ENCODE measurements at regions not wholly inside any gene's neighbourhood (a gene's known extent, or its start where the extent isn't known, plus 50 kb on each side); places are given as distances from the start of the nearest gene placed in this dataset.
A peak's percentile ranks its signal among the peaks of the same experiment; 100 is the strongest.
"Not testable (repeated sequence)": the region's sequence is repeated elsewhere in the genome, so short reads cannot be mapped to it uniquely, and the experiment has no call there.

GRCh38 chr5:142244440-142244839 lies 80.4 kb downstream of the SPRY4 start:
- H3K36me3 Mint-ChIP-seq: no peaks in the 10 kb centered on the region
- no peak overlapping the region for H3K27ac Mint-ChIP-seq
- H3K36me3 ChIP-seq (ENCODE audit: control insufficient read depth, insufficient read depth, low read length): no peaks in the 10 kb centered on the region
- peaks cover 3% of the 10 kb centered on the region for H3K27me3 ChIP-seq (ENCODE audit: control insufficient read depth, insufficient read depth, low read length)
- H3K9me3 Mint-ChIP-seq: peaks cover 0 to 5% (median 0%) of the 10 kb centered on the region in 7 donors
- H3K9me3 ChIP-seq (ENCODE audit: control insufficient read depth in 2 of 2, low read length in 2 of 2): no peaks in the 10 kb centered on the region
- DNase-seq (no peak), ATAC-seq (ENCODE audit: low read depth in 2 of 2) (no peak)
- no peak overlapping the region for H3K27ac ChIP-seq (ENCODE audit: insufficient read depth, low read length, poor library complexity, severe bottlenecking)
- H3K4me1 Mint-ChIP-seq: no peaks in the 10 kb centered on the region
- peaks cover 9% of the 10 kb centered on the region for H3K27me3 Mint-ChIP-seq
- no peak overlapping the region for H3K4me3 Mint-ChIP-seq
- H3K4me3 ChIP-seq (ENCODE audit: low read depth, low read length): no peak overlapping the region
- no peaks in the 10 kb centered on the region for H3K4me1 ChIP-seq (ENCODE audit: control insufficient read depth, insufficient read depth, low read length, poor library complexity, severe bottlenecking)

GRCh38 chr5:142242272-142242671 lies 82.5 kb downstream of the SPRY4 start:
- DNase-seq (no peak), ATAC-seq (ENCODE audit: low read depth in 2 of 2) (no peak)
- Histone ChIP-seq H3K36me3 (ENCODE audit: control insufficient read depth, insufficient read depth, low read length) (no peaks in the 10 kb centered on the region), H3K27ac (ENCODE audit: insufficient read depth, low read length, poor library complexity, severe bottlenecking) (no peak overlapping the region), H3K27me3 (ENCODE audit: control insufficient read depth, insufficient read depth, low read length) (peaks cover 3% of the 10 kb centered on the region), H3K4me3 (ENCODE audit: low read depth, low read length) (no peak overlapping the region), H3K9me3 (ENCODE audit: control insufficient read depth in 2 of 2, low read length in 2 of 2) (no peaks in the 10 kb centered on the region), H3K4me1 (ENCODE audit: control insufficient read depth, insufficient read depth, low read length, poor library complexity, severe bottlenecking) (no peaks in the 10 kb centered on the region)
- no peak overlapping the region for H3K4me3 Mint-ChIP-seq
- H3K4me1 Mint-ChIP-seq: no peaks in the 10 kb centered on the region
- H3K27me3 Mint-ChIP-seq: peaks cover 8% of the 10 kb centered on the region
- no peaks in the 10 kb centered on the region for H3K36me3 Mint-ChIP-seq
- no peak overlapping the region for H3K27ac Mint-ChIP-seq
- H3K9me3 Mint-ChIP-seq: peaks cover 0 to 5% (median 0%) of the 10 kb centered on the region in 7 donors

GRCh38 chr5:142239394-142240159 lies 85.2 kb downstream of the SPRY4 start:
- no peak for ATAC-seq (ENCODE audit: low read depth in 2 of 2)
- no peaks in the 10 kb centered on the region for H3K4me1 ChIP-seq (ENCODE audit: control insufficient read depth, insufficient read depth, low read length, poor library complexity, severe bottlenecking)
- H3K4me3 ChIP-seq (ENCODE audit: low read depth, low read length): no peak overlapping the region
- Mint-ChIP-seq H3K9me3 (peaks cover 0 to 5% (median 0%) of the 10 kb centered on the region in 7 donors), H3K27ac (no peak overlapping the region), H3K4me3 (no peak overlapping the region), H3K36me3 (no peaks in the 10 kb centered on the region), H3K4me1 (peaks cover 0 to 9% (median 2%) of the 10 kb centered on the region in 4 donors), H3K27me3 (peaks cover 8% of the 10 kb centered on the region)
- peaks cover 3% of the 10 kb centered on the region for H3K27me3 ChIP-seq (ENCODE audit: control insufficient read depth, insufficient read depth, low read length)
- no peak overlapping the region for H3K27ac ChIP-seq (ENCODE audit: insufficient read depth, low read length, poor library complexity, severe bottlenecking)
- DNase-seq: no peak
- no peaks in the 10 kb centered on the region for H3K36me3 ChIP-seq (ENCODE audit: control insufficient read depth, insufficient read depth, low read length)
- H3K9me3 ChIP-seq (ENCODE audit: control insufficient read depth in 2 of 2, low read length in 2 of 2): no peaks in the 10 kb centered on the region

- Histone ChIP-seq H3K27ac (ENCODE audit: insufficient read depth, low read length, poor library complexity, severe bottlenecking) (no peak overlapping the region), H3K9me3 (ENCODE audit: control insufficient read depth in 2 of 2, low read length in 2 of 2) (no peaks in the 10 kb centered on the region), H3K4me1 (ENCODE audit: control insufficient read depth, insufficient read depth, low read length, poor library complexity, severe bottlenecking) (no peaks in the 10 kb centered on the region), H3K4me3 (ENCODE audit: low read depth, low read length) (no peak overlapping the region), H3K36me3 (ENCODE audit: control insufficient read depth, insufficient read depth, low read length) (no peaks in the 10 kb centered on the region), H3K27me3 (ENCODE audit: control insufficient read depth, insufficient read depth, low read length) (peaks cover 2% of the 10 kb centered on the region)
- Mint-ChIP-seq H3K36me3 (no peaks in the 10 kb centered on the region), H3K27me3 (peaks cover 16% of the 10 kb centered on the region), H3K27ac (no peak overlapping the region), H3K9me3 (peaks cover 0 to 5% (median 0%) of the 10 kb centered on the region in 7 donors), H3K4me1 (peaks cover 0 to 9% (median 2%) of the 10 kb centered on the region in 4 donors), H3K4me3 (no peak overlapping the region)
- ATAC-seq (ENCODE audit: low read depth in 2 of 2): no peak
- DNase-seq: no peak
Measured at GRCh38 chr5:142237707-142238106, 87.1 kb downstream of the SPRY4 start.

GRCh38 chr5:142236673-142237290 lies 88.0 kb downstream of the SPRY4 start:
- H3K27me3 ChIP-seq (ENCODE audit: control insufficient read depth, insufficient read depth, low read length); H3K4me3 ChIP-seq (ENCODE audit: low read depth, low read length); H3K4me1 ChIP-seq (ENCODE audit: control insufficient read depth, insufficient read depth, low read length, poor library complexity, severe bottlenecking); H3K9me3 ChIP-seq (ENCODE audit: control insufficient read depth in 2 of 2, low read length in 2 of 2); DNase-seq; H3K9me3 Mint-ChIP-seq; H3K4me1 Mint-ChIP-seq; H3K27ac Mint-ChIP-seq; H3K36me3 Mint-ChIP-seq; H3K27ac ChIP-seq (ENCODE audit: insufficient read depth, low read length, poor library complexity, severe bottlenecking); H3K36me3 ChIP-seq (ENCODE audit: control insufficient read depth, insufficient read depth, low read length); ATAC-seq (ENCODE audit: low read depth in 2 of 2); H3K4me3 Mint-ChIP-seq: not testable (repeated sequence)
- H3K27me3 Mint-ChIP-seq: peaks cover 25% of the 10 kb centered on the region

- Histone ChIP-seq H3K4me3 (ENCODE audit: low read depth, low read length) (no peak overlapping the region), H3K27ac (ENCODE audit: insufficient read depth, low read length, poor library complexity, severe bottlenecking) (no peak overlapping the region), H3K27me3 (ENCODE audit: control insufficient read depth, insufficient read depth, low read length) (no peaks in the 10 kb centered on the region), H3K4me1 (ENCODE audit: control insufficient read depth, insufficient read depth, low read length, poor library complexity, severe bottlenecking) (no peaks in the 10 kb centered on the region), H3K36me3 (ENCODE audit: control insufficient read depth, insufficient read depth, low read length) (no peaks in the 10 kb centered on the region), H3K9me3 (ENCODE audit: control insufficient read depth in 2 of 2, low read length in 2 of 2) (no peaks in the 10 kb centered on the region)
- Mint-ChIP-seq H3K36me3 (no peaks in the 10 kb centered on the region), H3K27me3 (peaks cover 29% of the 10 kb centered on the region), H3K9me3 (peaks cover 0 to 1% (median 0%) of the 10 kb centered on the region in 7 donors), H3K4me3 (no peak overlapping the region), H3K4me1 (peaks cover 0 to 9% (median 2%) of the 10 kb centered on the region in 4 donors), H3K27ac (no peak overlapping the region)
- DNase-seq: no peak
- no peak for ATAC-seq (ENCODE audit: low read depth in 2 of 2)
Measured at GRCh38 chr5:142235870-142236672, 88.8 kb downstream of the SPRY4 start.

- Mint-ChIP-seq H3K36me3 (no peaks in the 10 kb centered on the region), H3K4me1 (peaks cover 0 to 9% (median 2%) of the 10 kb centered on the region in 4 donors), H3K4me3 (no peak overlapping the region), H3K27ac (peak overlapping the region in 1 of 3 donors; percentile 37), H3K27me3 (peaks cover 29% of the 10 kb centered on the region), H3K9me3 (peaks cover 0 to 1% (median 0%) of the 10 kb centered on the region in 7 donors)
- DNase-seq: peak in 1 of 3 donors; percentile 8
- no peaks in the 10 kb centered on the region for H3K4me1 ChIP-seq (ENCODE audit: control insufficient read depth, insufficient read depth, low read length, poor library complexity, severe bottlenecking)
- no peaks in the 10 kb centered on the region for H3K9me3 ChIP-seq (ENCODE audit: control insufficient read depth in 2 of 2, low read length in 2 of 2)
- H3K27me3 ChIP-seq (ENCODE audit: control insufficient read depth, insufficient read depth, low read length): no peaks in the 10 kb centered on the region
- peak; percentile 20 to 67 for ATAC-seq (ENCODE audit: low read depth in 2 of 2)
- no peak overlapping the region for H3K4me3 ChIP-seq (ENCODE audit: low read depth, low read length)
- no peaks in the 10 kb centered on the region for H3K36me3 ChIP-seq (ENCODE audit: control insufficient read depth, insufficient read depth, low read length)
- H3K27ac ChIP-seq (ENCODE audit: insufficient read depth, low read length, poor library complexity, severe bottlenecking): no peak overlapping the region
Measured at GRCh38 chr5:142235050-142235797, 89.6 kb downstream of the SPRY4 start.

Data from CD4-positive, CD25-positive, alpha-beta regulatory T cell (primary cell).